ENCODE measurements at regions not wholly inside any gene's neighbourhood (a gene's known extent, or its start where the extent isn't known, plus 50 kb on each side); places are given as distances from the start of the nearest gene placed in this dataset.
A peak's percentile ranks its signal among the peaks of the same experiment; 100 is the strongest.

- no peak for DNase-seq (ENCODE audit: low spot score)
These were observed 371.6 kb upstream of the MKI67 start for GRCh38 chr10:128497660-128498377.

GRCh38 chr10:128498378-128498730 lies 372.1 kb upstream of the MKI67 start:
- no peak for DNase-seq (ENCODE audit: low spot score)

GRCh38 chr10:128498746-128499145 lies 372.5 kb upstream of the MKI67 start:
- no peak for DNase-seq (ENCODE audit: low spot score)

- DNase-seq (ENCODE audit: low spot score), result no peak
These were observed 373.3 kb upstream of the MKI67 start for GRCh38 chr10:128499486-128499885.

- DNase-seq (ENCODE audit: low spot score), result no peak
These were observed 373.7 kb upstream of the MKI67 start for GRCh38 chr10:128499956-128500355.

GRCh38 chr10:128500642-128501041 lies 374.4 kb upstream of the MKI67 start:
- no peak for DNase-seq (ENCODE audit: low spot score)

GRCh38 chr10:128505346-128505745 lies 379.1 kb upstream of the MKI67 start:
- DNase-seq (ENCODE audit: low spot score), result no peak

- no peak for DNase-seq (ENCODE audit: low spot score)
These were observed 380.2 kb upstream of the MKI67 start for GRCh38 chr10:128506423-128506822.

- no peak for DNase-seq (ENCODE audit: low spot score)
These were observed 380.8 kb upstream of the MKI67 start for GRCh38 chr10:128507066-128507465.

GRCh38 chr10:128511284-128511683 lies 385.1 kb upstream of the MKI67 start:
- no peak for DNase-seq (ENCODE audit: low spot score)

GRCh38 chr10:128512767-128513166 lies 386.5 kb upstream of the MKI67 start:
- no peak for DNase-seq (ENCODE audit: low spot score)

- DNase-seq (ENCODE audit: low spot score), result no peak
These were observed 388.3 kb upstream of the MKI67 start for GRCh38 chr10:128514536-128514935.

GRCh38 chr10:128516180-128516579 lies 390.0 kb upstream of the MKI67 start:
- DNase-seq (ENCODE audit: low spot score), result no peak

- no peak for DNase-seq (ENCODE audit: low spot score)
These were observed 390.9 kb upstream of the MKI67 start for GRCh38 chr10:128517167-128517566.

GRCh38 chr10:128518000-128518399 lies 391.8 kb upstream of the MKI67 start:
- no peak for DNase-seq (ENCODE audit: low spot score)

- no peak for DNase-seq (ENCODE audit: low spot score)
These were observed 393.4 kb upstream of the MKI67 start for GRCh38 chr10:128519581-128519980.

GRCh38 chr10:128520211-128520815 lies 394.1 kb upstream of the MKI67 start:
- no peak for DNase-seq (ENCODE audit: low spot score)

GRCh38 chr10:128522551-128523308 lies 396.5 kb upstream of the MKI67 start:
- DNase-seq (ENCODE audit: low spot score), result no peak

GRCh38 chr10:128525444-128525843 lies 399.2 kb upstream of the MKI67 start:
- no peak for DNase-seq (ENCODE audit: low spot score)

- no peak for DNase-seq (ENCODE audit: low spot score)
These were observed 399.7 kb upstream of the MKI67 start for GRCh38 chr10:128525936-128526335.

GRCh38 chr10:128526791-128527375 lies 400.7 kb upstream of the MKI67 start:
- DNase-seq (ENCODE audit: low spot score), result peak; percentile 83

- DNase-seq (ENCODE audit: low spot score), result peak; percentile 17
These were observed 401.5 kb upstream of the MKI67 start for GRCh38 chr10:128527711-128528110.

- no peak for DNase-seq (ENCODE audit: low spot score)
These were observed 401.9 kb upstream of the MKI67 start for GRCh38 chr10:128528167-128528566.
